WERI-Rb-1 (cell line): ENCODE measurements at regions not wholly inside any gene's neighbourhood (a gene's known extent, or its start where the extent isn't known, plus 50 kb on each side); places are given as distances from the start of the nearest gene placed in this dataset.
A peak's percentile ranks its signal among the peaks of the same experiment; 100 is the strongest.

ENCODE experiments used
- DNase-seq: peaks from one replicate; pipeline ENCODE4 v3.0.0-alpha.2; 2020
- H3K27ac ChIP-seq: fragments of 250-450 bp; sonication (Bioruptor Pico); 2 replicates; pipeline ENCODE4 v1.5.1; 2020; ENCODE audit warnings: mild to moderate bottlenecking, moderate library complexity
- H3K27me3 ChIP-seq: fragments of 250-450 bp; sonication (Bioruptor Pico); 2 replicates; pipeline ENCODE4 v1.5.1; 2021; ENCODE audit warnings: mild to moderate bottlenecking, low read depth, moderate library complexity; ENCODE audit not compliant: insufficient read depth, severe bottlenecking
- H3K36me3 ChIP-seq: fragments of 250-450 bp; sonication (Bioruptor Pico); 2 replicates; pipeline ENCODE4 v1.5.1; 2020; ENCODE audit warnings: mild to moderate bottlenecking, moderate library complexity
- H3K4me3 ChIP-seq: 2 replicates; pipeline ENCODE4 v1.5.1; 2011; ENCODE audit warnings: low read depth, mild to moderate bottlenecking, control low read depth, low read length
- H3K9me3 ChIP-seq: fragments of 250-450 bp; sonication (Bioruptor Pico); 2 replicates; pipeline ENCODE4 v1.5.1; 2021; ENCODE audit warnings: mild to moderate bottlenecking, moderate library complexity; ENCODE audit not compliant: severe bottlenecking
- CTCF ChIP-seq: IDR thresholded peaks from 2 replicates; pipeline ENCODE4 v1.5.1; 2011; ENCODE audit warnings: low read depth, mild to moderate bottlenecking, control low read depth, inconsistent platforms, low read length

- H3K27ac ChIP-seq = no peak overlapping the region
- H3K36me3 ChIP-seq = no peaks in the 10 kb centered on the region
- no peak for DNase-seq
- H3K9me3 ChIP-seq = no peaks in the 10 kb centered on the region
- no peak for TF ChIP-seq CTCF
- H3K4me3 ChIP-seq = no peak overlapping the region
- no peaks in the 10 kb centered on the region for H3K27me3 ChIP-seq
These were observed 112.5 kb downstream of the KCNF1 start for GRCh38 chr2:11024259-11024645.

- H3K9me3 ChIP-seq = no peaks in the 10 kb centered on the region
- TF ChIP-seq CTCF = no peak
- H3K27ac ChIP-seq = no peak overlapping the region
- no peaks in the 10 kb centered on the region for H3K36me3 ChIP-seq
- DNase-seq = no peak
- H3K27me3 ChIP-seq = no peaks in the 10 kb centered on the region
- H3K4me3 ChIP-seq = no peak overlapping the region
These were observed 113.0 kb downstream of the KCNF1 start for GRCh38 chr2:11024687-11025086.

GRCh38 chr2:11026286-11026921 lies 114.7 kb downstream of the KCNF1 start:
- H3K36me3 ChIP-seq = no peaks in the 10 kb centered on the region
- no peak for DNase-seq
- no peak overlapping the region for H3K4me3 ChIP-seq

GRCh38 chr2:11027195-11027594 lies 115.5 kb downstream of the KCNF1 start:
- Histone ChIP-seq H3K27ac (no peak overlapping the region), H3K9me3 (no peaks in the 10 kb centered on the region), H3K27me3 (no peaks in the 10 kb centered on the region), H3K36me3 (no peaks in the 10 kb centered on the region), H3K4me3 (no peak overlapping the region)
- DNase-seq = no peak
- TF ChIP-seq CTCF = no peak

More at GRCh38 chr2:11026286-11026921, 114.7 kb downstream of the KCNF1 start:
- TF ChIP-seq CTCF = no peak
- H3K27ac ChIP-seq = no peak overlapping the region
- no peaks in the 10 kb centered on the region for H3K9me3 ChIP-seq
- H3K27me3 ChIP-seq = no peaks in the 10 kb centered on the region

GRCh38 chr2:11028407-11028916 lies 116.7 kb downstream of the KCNF1 start:
- TF ChIP-seq CTCF = peak; percentile 83
- H3K27ac ChIP-seq = no peak overlapping the region
- no peaks in the 10 kb centered on the region for H3K27me3 ChIP-seq
- no peaks in the 10 kb centered on the region for H3K36me3 ChIP-seq
- H3K4me3 ChIP-seq = no peak overlapping the region
- peaks cover 4% of the 10 kb centered on the region for H3K9me3 ChIP-seq
- DNase-seq = peak; percentile 49

- TF ChIP-seq CTCF = no peak
- no peak for DNase-seq
- H3K9me3 ChIP-seq = peaks cover 4% of the 10 kb centered on the region
These were observed 117.4 kb downstream of the KCNF1 start for GRCh38 chr2:11029136-11029535.

More at GRCh38 chr2:11029136-11029535, 117.4 kb downstream of the KCNF1 start:
- Histone ChIP-seq H3K27ac (no peak overlapping the region), H3K36me3 (no peaks in the 10 kb centered on the region), H3K27me3 (no peaks in the 10 kb centered on the region), H3K4me3 (no peak overlapping the region)
